CMK (cell line): ENCODE measurements at regions not wholly inside any gene's neighbourhood (a gene's known extent, or its start where the extent isn't known, plus 50 kb on each side); places are given as distances from the start of the nearest gene placed in this dataset.

Source experiments
- DNase-seq: peaks from one replicate; pipeline ENCODE4 v3.0.0-alpha.2; 2010; ENCODE audit warnings: low read depth

GRCh38 chr15:95830281-95830680, 500.2 kb upstream of the NR2F2 start:
- no peak for DNase-seq

- no peak for DNase-seq
Observed at GRCh38 chr15:95832668-95833067, 497.8 kb upstream of the NR2F2 start.

- DNase-seq = no peak
Observed at GRCh38 chr15:95834028-95834804, 496.3 kb upstream of the NR2F2 start.

DNA sequence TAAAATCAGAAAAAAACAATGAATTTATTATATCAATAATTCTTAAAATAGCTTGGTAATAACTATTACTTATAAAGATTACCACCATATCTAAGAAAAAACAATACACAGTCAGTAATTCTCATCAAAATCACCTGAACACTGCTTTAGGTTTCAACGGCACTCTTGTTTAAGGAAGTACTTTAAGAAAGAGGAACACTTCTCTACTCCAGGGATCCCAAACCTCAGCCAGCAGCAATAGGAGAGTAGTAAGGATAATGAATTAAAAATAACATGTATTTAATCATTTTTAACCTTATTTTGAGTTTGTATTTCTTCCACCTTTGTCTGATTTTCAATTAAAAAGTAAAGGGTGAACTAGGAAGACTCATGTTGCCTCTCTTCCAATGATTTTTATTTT, 494.0 kb upstream of the NR2F2 start:
- DNase-seq = no peak

DNA sequence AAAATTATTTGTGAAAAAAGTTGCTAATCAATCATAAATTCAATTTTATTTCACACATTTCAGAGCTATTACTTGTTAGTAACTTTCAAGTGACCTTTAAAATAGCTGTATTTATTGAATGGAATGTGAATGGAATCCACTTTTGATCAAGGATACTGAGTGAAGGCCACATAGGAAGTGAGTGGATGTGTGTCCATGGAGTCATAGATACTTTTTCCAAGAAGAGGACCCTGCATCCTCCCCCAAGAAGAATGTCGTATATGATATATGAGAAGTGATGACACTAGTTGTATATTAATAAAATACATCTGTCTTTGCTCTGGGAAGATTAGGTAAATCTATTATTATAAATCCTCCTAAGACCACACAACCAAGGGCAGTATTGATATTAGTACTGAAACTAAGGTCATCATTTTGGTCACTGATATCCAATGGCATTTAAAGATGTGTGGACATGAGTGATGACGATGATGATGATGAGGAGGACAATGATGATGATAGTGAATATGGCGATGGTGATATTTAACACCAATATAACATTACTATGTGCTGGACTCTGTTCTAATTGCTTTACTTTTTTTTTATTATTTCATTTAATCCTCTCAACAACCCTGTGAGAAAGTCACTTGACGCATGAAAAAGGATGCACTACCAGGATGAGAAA, 493.0 kb upstream of the NR2F2 start:
- no peak for DNase-seq

GRCh38 chr15:95839367-95839782, 491.1 kb upstream of the NR2F2 start:
- DNase-seq = no peak

DNA sequence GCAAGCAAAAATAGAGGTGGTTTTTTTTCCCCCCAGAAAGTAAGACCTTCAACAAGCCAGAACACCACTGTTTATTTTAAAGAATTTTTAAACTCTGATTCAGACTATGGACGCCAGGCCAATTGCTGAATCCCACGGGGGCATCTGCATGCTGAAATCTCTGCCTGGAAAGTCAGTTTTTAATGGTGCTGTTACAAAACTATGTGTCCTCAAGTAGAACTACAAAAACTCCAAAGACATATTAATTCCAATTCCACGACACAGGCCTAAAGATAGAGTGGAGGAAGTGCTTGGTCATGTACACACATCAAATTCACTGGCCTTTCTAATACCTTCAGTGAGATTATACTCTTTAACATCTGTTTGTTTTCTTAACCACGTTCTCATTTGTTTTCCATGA, 490.5 kb upstream of the NR2F2 start:
- no peak for DNase-seq

DNA sequence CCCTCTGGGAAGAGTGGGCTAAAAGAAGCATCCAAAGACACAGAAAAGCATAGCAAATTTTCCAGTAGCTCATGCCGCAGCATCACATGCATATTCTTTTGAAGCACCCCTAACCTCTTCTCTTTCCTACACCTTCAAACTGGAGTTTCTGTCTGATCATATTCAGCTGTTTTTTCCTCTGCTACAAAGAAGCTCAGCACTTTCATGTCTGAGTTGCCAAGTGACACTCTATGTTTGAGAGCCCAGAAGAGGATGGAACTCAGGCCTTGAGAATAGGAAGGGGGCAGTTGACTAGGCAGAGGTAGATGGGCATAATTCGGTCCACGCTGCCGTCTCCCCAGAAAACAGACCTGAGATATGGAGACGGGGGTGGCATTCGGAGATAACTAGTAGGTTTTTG, 489.6 kb upstream of the NR2F2 start:
- no peak for DNase-seq

GRCh38 chr15:95842576-95842975, 487.9 kb upstream of the NR2F2 start:
- no peak for DNase-seq

DNA sequence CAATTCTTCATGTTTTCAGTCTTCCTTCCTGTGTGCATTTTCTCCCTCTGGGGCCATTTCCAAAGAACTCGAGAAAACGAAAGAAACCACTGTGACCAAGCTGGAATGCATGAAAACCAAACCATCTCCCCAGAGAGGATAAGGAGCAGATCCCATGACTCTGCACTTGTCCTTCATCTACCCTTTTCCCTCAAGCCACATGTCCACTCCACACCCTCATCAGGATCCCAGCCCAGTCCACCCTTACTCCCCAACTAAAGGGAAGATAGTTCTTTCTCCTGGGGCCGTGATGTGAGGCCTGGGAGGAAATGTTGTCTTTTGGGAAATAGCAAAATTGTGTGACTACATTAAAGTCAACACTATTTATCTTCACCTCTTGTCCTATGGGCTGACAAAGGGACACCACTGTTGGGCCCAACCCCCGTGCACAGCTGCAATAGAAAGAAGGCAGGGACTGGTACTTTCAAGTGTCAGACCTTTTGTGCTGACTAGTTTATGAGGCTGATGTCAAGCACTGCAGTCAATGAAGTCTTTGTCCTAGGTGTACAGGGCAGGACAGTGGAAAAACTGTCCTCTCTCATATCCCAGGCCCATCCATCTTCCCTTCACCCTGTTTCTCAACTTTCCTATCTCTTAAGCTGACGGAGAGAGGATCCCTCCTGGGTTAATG, 487.1 kb upstream of the NR2F2 start:
- DNase-seq = no peak

- DNase-seq = no peak
Observed at GRCh38 chr15:95845862-95846515, 484.5 kb upstream of the NR2F2 start.

DNA sequence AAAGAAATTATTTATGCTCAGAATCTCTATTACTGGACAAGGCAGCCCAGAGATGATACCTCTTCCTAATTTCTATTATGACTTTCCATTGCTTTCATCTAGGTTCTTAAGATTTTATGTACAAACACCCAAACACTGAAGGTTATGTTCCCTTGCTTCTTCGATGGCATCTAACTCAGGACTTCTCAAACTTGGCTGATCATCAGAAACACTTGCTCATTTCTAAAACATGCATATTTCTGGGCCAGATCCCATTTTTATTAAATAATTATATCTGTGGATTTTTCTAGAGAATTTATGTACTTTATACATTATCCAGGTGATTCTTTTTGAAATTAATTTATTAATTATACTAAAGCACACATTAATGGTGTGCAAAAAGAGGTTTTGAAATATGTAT, 482.4 kb upstream of the NR2F2 start:
- no peak for DNase-seq

DNA sequence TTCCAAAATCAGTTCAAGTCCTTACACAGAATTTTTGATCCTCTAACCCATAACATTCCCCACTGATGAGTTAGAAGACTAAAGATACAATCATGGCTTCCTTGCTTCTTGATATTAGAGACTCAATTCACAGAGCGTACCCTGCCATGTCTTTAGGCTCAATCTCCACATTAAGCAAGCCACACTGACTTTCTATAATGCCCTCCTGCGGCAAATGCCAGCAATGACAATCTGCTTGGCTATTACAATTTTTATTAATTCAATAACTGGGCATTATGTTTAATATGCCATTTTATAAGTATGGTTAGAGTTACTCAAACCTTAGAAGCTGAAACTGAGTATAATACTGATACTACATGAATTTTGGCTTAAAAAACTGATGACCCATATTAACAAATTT, 479.7 kb upstream of the NR2F2 start:
- DNase-seq = no peak

DNA sequence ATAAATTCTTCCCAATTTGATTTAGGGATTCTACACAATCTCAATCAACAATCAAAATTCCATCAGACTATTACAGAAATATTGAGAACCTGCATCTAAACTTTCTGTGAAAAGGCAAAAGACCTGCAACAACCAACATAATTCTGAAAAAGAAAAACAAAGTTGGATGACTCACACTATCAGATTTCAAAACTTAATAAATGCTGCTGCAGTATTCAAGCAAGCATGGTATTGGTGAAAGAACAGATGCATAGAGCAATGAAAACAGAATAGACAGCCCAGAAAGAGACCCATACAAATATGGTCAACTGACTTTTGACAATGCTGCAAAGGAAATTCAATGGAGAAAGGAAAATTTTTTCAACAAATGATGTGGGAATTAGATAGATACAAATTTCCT, 477.1 kb upstream of the NR2F2 start:
- no peak for DNase-seq

DNA sequence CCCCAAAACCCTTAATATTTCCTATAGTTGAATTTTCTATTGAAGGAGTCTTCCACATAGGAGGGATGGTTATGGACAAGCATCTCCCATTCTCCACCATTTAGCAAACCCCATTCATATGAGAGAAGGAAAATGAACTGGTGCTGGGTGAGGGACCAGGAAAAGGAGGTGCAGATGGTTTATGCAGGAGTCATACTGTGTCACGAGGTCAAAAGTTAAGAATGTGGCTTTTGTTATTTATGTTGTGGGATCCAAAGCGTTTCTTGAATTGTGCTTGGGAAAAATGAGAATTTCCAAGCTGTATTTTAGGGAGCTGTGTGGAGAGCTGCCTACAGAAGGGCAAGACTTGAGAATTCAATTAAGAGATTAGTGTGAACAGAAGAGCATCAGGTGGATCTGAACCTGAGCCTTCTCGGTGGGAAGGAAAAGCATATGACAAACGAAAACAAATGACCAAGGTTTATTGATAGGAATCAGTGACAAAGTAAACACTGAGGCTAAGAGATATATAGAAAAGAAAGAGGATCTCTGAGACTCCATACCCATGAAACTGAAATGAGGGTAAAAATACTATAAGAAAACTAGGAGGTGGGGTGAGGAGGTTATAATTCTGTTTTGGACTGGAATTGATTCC, 473.3 kb upstream of the NR2F2 start:
- DNase-seq = no peak

DNA sequence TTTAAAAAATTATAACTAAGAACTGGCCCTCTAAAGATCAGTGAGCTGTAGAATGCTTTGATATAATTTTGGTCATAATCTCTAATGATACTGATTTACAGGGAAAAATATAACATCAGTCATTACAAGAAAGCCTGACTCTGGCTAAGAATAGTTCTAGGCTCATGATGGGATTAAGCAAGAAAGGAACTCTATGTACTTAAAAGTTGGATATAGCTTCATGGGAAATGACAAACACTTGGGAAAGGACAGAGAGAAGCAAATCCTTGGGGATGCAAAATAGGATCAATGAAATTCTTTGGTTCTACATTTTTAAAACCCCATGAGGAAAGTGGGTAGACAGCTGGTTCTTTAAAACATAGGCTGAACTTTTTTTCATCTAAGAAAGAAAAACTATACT, 472.7 kb upstream of the NR2F2 start:
- DNase-seq = no peak

DNA sequence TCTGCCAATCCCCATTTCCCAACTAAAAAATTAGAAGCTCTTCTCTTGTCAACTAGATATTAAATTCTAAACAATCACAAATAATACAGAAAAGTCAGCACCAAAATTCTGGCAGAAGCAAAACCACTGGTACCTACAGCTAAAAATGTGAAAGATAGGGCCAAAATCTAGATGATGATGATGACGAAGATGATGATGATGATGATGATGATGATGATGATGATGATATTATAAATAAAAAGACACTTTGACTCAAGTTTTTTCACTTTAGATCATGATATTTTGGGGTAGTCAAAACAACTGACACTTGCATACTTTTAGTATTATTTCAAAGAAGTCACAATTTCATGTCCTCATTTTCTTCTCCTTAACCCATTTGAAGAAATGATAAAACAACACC, 470.1 kb upstream of the NR2F2 start:
- DNase-seq = no peak

GRCh38 chr15:95864467-95864886, 466.0 kb upstream of the NR2F2 start:
- DNase-seq = no peak

DNA sequence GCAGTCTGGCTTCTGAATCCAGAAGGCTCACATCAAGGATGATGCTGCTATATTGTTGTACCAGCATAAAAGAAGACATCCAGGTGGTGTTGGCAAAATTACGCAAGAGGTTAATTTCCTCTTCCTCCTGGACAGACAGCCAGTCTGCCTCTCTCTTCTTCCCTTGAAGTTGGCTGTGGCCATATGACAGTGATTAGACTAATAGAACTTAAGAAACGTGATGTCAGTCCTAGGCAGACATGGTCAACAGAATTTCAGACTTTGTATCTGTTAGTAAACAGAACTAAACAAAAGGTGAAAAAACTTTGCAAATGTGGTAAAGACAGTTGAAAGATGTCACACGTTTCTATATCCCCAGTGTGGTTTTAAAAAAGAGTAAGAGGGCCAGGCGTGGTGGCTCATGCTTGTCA, 465.2 kb upstream of the NR2F2 start:
- no peak for DNase-seq

- no peak for DNase-seq
Observed at GRCh38 chr15:95866711-95867440, 463.6 kb upstream of the NR2F2 start.

DNA sequence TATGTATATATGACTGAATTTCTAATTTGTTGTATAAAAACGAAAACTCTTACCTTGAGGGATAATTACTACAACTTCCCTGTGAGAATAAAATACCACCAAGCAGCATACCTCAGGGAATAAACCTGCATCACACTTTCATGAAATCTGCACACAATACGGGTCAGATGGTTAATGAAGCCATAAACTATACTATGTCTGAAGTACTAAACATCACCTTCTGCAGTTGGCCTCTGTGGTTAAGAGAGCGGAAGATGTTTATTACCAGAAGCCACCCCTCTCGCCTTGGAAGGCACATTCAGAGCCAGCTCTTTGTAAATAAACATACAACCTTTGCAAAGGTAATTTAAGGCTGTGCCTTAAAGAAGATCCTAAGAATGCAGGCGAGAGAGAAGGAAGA, 462.1 kb upstream of the NR2F2 start:
- DNase-seq = no peak

DNA sequence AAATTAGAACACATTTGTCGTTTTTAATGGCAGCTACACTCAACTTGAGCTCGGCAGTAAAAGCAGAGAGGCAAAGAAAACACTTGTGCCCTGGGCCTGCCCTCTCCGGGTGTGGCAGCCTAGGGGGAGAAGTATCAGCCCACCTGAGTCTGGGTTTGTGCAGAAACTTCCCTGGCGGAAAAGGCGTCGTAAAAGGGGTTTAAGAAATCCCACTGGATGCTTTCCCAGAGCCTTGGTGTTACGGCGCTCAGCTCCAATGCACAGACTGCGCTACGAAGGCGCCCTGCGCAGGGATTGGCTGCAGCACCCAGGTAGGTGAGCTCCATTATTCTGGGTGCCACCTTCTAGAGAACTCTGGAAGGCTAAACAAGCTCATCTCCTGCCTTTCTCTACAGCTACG, 461.5 kb upstream of the NR2F2 start:
- no peak for DNase-seq
